HUES48 (cell line): ENCODE measurements at regions not wholly inside any gene's neighbourhood (a gene's known extent, or its start where the extent isn't known, plus 50 kb on each side); places are given as distances from the start of the nearest gene placed in this dataset.

ENCODE experiments used
- H3K27ac ChIP-seq: one replicate; pipeline ENCODE4 v1.7.0; 2013; ENCODE audit warnings: low read depth, low read length, inconsistent platforms
- H3K27me3 ChIP-seq: 2 replicates; pipeline ENCODE4 v1.6.1; 2013; ENCODE audit warnings: mild to moderate bottlenecking, low read length; ENCODE audit not compliant: control insufficient read depth, insufficient read depth
- H3K36me3 ChIP-seq: 2 replicates; pipeline ENCODE4 v1.6.1; 2013; ENCODE audit warnings: low read length; ENCODE audit not compliant: control insufficient read depth, insufficient read depth
- H3K4me1 ChIP-seq: 2 replicates; pipeline ENCODE4 v1.6.1; 2013; ENCODE audit warnings: mild to moderate bottlenecking, low read length; ENCODE audit not compliant: control insufficient read depth, insufficient read depth
- H3K4me3 ChIP-seq: 2 replicates; pipeline ENCODE4 v1.5.1; 2013; ENCODE audit warnings: mild to moderate bottlenecking, low read depth, low read length
- H3K9ac ChIP-seq: 2 replicates; pipeline ENCODE4 v1.6.1; 2013; ENCODE audit warnings: mild to moderate bottlenecking, low read depth, low read length, moderate library complexity
- H3K9me3 ChIP-seq: 2 replicates; pipeline ENCODE4 v1.6.1; 2013; ENCODE audit warnings: low read length; ENCODE audit not compliant: control insufficient read depth, insufficient read depth

GRCh38 chr7:156180451-156181229 lies 368.4 kb upstream of the SHH start:
- H3K36me3 ChIP-seq, result no peaks in the 10 kb centered on the region
- H3K27ac ChIP-seq, result no peak overlapping the region
- H3K4me1 ChIP-seq, result no peaks in the 10 kb centered on the region
- H3K9me3 ChIP-seq, result peaks cover 8% of the 10 kb centered on the region; the same call in 1 of the 2 replicates
- H3K4me3 ChIP-seq, result no peak overlapping the region
- H3K9ac ChIP-seq, result no peak overlapping the region
- no peaks in the 10 kb centered on the region for H3K27me3 ChIP-seq

DNA sequence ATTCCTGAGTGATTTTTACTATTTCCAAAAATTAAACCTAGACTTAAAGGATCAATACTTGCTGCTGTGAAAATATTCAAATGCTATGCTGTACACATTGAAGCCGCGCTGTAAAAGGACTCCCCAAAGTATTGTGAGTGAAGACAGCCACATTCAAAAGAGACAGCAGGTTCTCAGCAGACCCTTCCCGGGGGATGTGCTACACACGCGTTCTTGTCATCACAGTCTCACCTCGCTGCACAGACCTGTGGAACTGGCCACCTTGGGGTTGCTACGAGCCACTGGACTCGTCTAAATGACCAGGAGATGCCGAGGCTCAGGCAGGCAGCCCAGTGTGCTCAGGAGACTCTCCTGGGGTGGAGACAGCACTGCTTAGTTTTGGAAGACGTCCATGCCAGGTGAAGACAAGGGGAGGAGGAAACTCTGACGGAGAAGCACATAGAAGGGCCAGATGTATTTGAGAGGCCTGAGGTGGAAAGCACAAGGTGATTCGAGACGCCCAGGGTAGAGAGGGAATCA lies 367.7 kb upstream of the SHH start:
- Histone ChIP-seq H3K27ac (no peak overlapping the region), H3K4me1 (no peaks in the 10 kb centered on the region), H3K27me3 (no peaks in the 10 kb centered on the region), H3K9ac (no peak overlapping the region), H3K4me3 (no peak overlapping the region), H3K9me3 (peaks cover under 1% of the 10 kb centered on the region; the same call in 1 of the 2 replicates), H3K36me3 (no peaks in the 10 kb centered on the region)

- H3K27ac ChIP-seq, result no peak overlapping the region
- H3K9ac ChIP-seq, result no peak overlapping the region
- no peaks in the 10 kb centered on the region for H3K27me3 ChIP-seq
- H3K9me3 ChIP-seq, result no peaks in the 10 kb centered on the region
- H3K4me1 ChIP-seq, result no peaks in the 10 kb centered on the region
- no peaks in the 10 kb centered on the region for H3K36me3 ChIP-seq
- H3K4me3 ChIP-seq, result no peak overlapping the region
These were observed 366.6 kb upstream of the SHH start for GRCh38 chr7:156178857-156179256.

GRCh38 chr7:156178214-156178613 lies 366.0 kb upstream of the SHH start:
- Histone ChIP-seq H3K4me3 (no peak overlapping the region), H3K9me3 (no peaks in the 10 kb centered on the region)

GRCh38 chr7:156177422-156178055 lies 365.3 kb upstream of the SHH start:
- Histone ChIP-seq H3K4me3 (no peak overlapping the region), H3K9me3 (no peaks in the 10 kb centered on the region), H3K27me3 (no peaks in the 10 kb centered on the region), H3K4me1 (no peaks in the 10 kb centered on the region), H3K36me3 (no peaks in the 10 kb centered on the region), H3K27ac (no peak overlapping the region), H3K9ac (no peak overlapping the region)

More at GRCh38 chr7:156178214-156178613, 366.0 kb upstream of the SHH start:
- H3K36me3 ChIP-seq, result no peaks in the 10 kb centered on the region
- H3K4me1 ChIP-seq, result no peaks in the 10 kb centered on the region
- no peak overlapping the region for H3K27ac ChIP-seq
- no peaks in the 10 kb centered on the region for H3K27me3 ChIP-seq
- H3K9ac ChIP-seq, result no peak overlapping the region

DNA sequence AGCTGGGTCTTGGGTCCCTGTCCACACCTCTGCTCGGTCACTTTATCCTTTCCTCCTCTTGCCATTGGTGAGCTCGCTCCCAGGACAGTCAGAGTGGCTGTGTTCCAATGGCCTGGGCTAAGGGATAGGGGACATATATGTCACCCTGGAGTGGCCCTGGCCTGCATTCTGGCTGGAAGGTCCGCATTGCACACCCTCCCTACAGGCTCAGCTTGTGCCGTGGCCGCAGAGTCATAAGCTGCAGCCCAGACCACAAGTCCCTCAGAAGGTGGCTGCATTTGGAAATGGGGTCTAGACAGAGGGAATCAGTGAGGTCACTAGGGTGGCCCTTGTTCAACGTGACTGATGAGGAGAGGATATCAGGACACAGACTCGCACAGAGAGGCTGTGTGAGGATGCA lies 363.8 kb upstream of the SHH start:
- no peaks in the 10 kb centered on the region for H3K4me1 ChIP-seq
- no peaks in the 10 kb centered on the region for H3K27me3 ChIP-seq
- H3K36me3 ChIP-seq, result no peaks in the 10 kb centered on the region

DNA sequence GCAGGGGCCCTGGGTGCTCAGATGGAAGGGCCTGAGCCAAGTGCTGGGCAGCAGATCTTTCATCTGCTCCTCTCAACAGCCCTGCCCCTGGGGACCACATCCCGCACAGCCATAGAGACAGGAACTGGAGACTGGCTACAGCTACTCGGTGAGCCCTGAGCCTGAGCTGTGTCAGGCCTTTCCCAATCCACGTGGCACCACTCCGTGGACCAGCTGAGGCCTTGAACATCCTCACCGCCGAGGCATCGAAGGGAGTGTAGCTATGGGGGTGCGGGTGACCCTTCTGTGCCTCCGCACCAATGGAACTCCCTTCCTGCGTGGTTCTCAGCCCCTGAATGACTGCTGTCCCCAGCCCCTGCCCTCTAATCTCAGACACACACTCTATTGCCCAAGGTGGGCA lies 362.7 kb upstream of the SHH start:
- Histone ChIP-seq H3K27me3 (no peaks in the 10 kb centered on the region), H3K9ac (no peak overlapping the region), H3K27ac (no peak overlapping the region), H3K9me3 (no peaks in the 10 kb centered on the region), H3K4me3 (no peak overlapping the region), H3K4me1 (no peaks in the 10 kb centered on the region), H3K36me3 (no peaks in the 10 kb centered on the region)

More for the DNA sequence above, 363.8 kb upstream of the SHH start:
- Histone ChIP-seq H3K9ac (no peak overlapping the region), H3K27ac (no peak overlapping the region), H3K4me3 (no peak overlapping the region), H3K9me3 (no peaks in the 10 kb centered on the region)

GRCh38 chr7:156174428-156174827 lies 362.2 kb upstream of the SHH start:
- H3K4me1 ChIP-seq, result no peaks in the 10 kb centered on the region
- H3K27me3 ChIP-seq, result no peaks in the 10 kb centered on the region
- no peak overlapping the region for H3K9ac ChIP-seq
- no peak overlapping the region for H3K4me3 ChIP-seq
- H3K27ac ChIP-seq, result no peak overlapping the region
- no peaks in the 10 kb centered on the region for H3K9me3 ChIP-seq
- no peaks in the 10 kb centered on the region for H3K36me3 ChIP-seq

DNA sequence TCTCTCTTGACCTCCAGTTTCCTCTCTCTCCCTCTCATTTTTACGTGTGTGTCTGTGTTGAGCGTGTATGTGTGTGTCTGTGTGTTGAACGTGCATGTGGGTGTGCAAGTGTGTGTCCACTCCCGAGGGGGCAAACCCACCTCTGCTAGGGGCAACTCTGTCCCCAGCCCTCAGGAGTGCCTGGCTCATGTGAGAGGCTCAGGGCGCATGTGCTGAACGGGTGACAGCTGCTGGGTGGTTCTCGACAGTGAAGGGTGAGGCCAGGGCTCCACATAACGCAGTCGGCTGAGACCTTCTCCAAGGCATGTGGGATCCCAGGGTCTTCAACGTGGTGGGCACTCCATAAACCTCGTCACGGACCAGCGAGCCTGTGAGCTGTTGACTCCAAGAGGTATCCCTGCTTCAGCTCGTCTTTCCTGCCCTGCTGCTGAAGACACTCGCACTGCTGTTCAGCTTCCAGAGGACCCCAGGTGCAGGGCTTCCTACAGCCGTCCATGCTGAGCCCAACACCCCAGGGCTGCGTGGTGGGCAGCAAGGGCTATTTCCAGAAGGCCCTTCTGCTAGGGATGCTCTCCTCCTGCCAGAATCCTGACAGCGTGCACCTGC lies 361.6 kb upstream of the SHH start:
- Histone ChIP-seq H3K4me3 (no peak overlapping the region), H3K36me3 (no peaks in the 10 kb centered on the region), H3K27me3 (no peaks in the 10 kb centered on the region), H3K9ac (no peak overlapping the region), H3K27ac (no peak overlapping the region), H3K4me1 (no peaks in the 10 kb centered on the region), H3K9me3 (no peaks in the 10 kb centered on the region)

DNA sequence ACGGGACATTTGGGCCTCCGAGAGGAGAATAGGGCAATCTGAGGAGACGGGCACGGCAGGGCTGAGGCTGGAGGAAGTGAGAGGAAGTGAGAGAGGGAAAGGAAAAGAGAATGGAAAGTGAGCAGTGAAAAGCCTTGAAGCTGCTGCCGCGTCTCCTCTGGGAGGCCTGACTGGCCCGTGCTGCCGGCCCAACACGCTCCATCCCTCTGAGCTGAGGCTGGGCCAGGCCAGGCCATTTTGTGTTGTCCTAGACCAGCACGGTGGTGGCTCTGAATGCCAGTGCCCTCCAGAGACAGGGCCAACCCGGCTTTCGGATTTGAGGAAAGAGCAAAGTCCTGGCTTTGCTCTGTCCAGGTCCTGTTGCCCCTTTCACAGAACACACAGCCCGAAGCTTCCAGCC lies 361.1 kb upstream of the SHH start:
- no peaks in the 10 kb centered on the region for H3K4me1 ChIP-seq
- H3K27me3 ChIP-seq, result no peaks in the 10 kb centered on the region
- no peak overlapping the region for H3K4me3 ChIP-seq
- H3K36me3 ChIP-seq, result no peaks in the 10 kb centered on the region
- H3K27ac ChIP-seq, result no peak overlapping the region
- no peak overlapping the region for H3K9ac ChIP-seq
- no peaks in the 10 kb centered on the region for H3K9me3 ChIP-seq

DNA sequence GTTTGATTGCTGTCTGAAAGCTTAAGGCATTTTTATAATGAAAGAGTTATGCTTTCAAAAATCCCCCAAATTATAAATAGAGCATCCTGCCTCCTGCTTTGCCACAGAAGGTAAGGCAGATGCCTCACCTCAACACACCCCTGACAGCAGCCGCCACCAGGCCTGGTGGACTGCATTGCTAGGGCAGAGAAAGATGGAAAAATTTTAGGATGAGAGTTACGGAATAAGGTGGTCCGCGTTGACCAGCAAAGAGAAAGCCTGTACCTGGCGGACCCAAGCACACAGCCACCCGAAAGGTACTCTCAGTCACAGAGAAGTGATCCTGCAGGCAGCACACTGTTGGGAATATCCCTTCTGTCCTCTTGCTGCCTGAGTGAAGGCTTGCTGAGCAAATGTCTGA lies 360.4 kb upstream of the SHH start:
- Histone ChIP-seq H3K4me1 (no peaks in the 10 kb centered on the region), H3K27me3 (no peaks in the 10 kb centered on the region), H3K9me3 (no peaks in the 10 kb centered on the region), H3K4me3 (no peak overlapping the region), H3K9ac (no peak overlapping the region), H3K36me3 (no peaks in the 10 kb centered on the region), H3K27ac (no peak overlapping the region)
